Heart left ventricle (tissue), 13 donors: ENCODE measurements at regions not wholly inside any gene's neighbourhood (a gene's known extent, or its start where the extent isn't known, plus 50 kb on each side); places are given as distances from the start of the nearest gene placed in this dataset.

Experiments
- POLR2A ChIP-seq, 2 donors: fragments of 450-650 bp; IDR thresholded peaks; one replicate each; pipeline ENCODE4 v1.6.1; 2017; ENCODE audit warnings: antibody characterized with exemption in 2 of 2, mild to moderate bottlenecking in 2 of 2, moderate library complexity in 2 of 2
- TF ChIP-seq, protein P1 (sequence below), 12 donors: fragments of 200-600 bp; sonication (generic) in 4 of 12; IDR thresholded peaks; one replicate each; pipeline versions ENCODE4 v1.5.0 to v1.8.0; 2018 to 2022; ENCODE audit warnings: antibody characterized with exemption in 12 of 12, mild to moderate bottlenecking in 5 of 12
- donor health status: ischemic (EF 13 %, LVEDD 7.1; RV severe dilation, severe dysfunction).
- donor health status: DM: no; HTN: yes; CAD: no.
- donor health status: DM: no; HTN: no; CAD: no.
- donor health status: ischemic (EF 25% LVEDD 6.9; RV normal size, moderate dysfunction).
- donor health status: ischemic (EF 25% LVEDD 5.7; RV mildly dilated, moderate dysfunction).
- donor health status: ischemic (EF 35%, LVEDD 5.7; RV mildly dilated, moderate dysfunction).
- donor health status: nonischemic (EF 11% LVEDD 7.7; RV severe dilation, severe dysfunction).
- donor health status: DM: yes; HTN: yes; CAD: no.
- donor health status: PGD.
- donor health status: ischemic (EF 29% LVEDD 5.4; RV normal size, mild dysfunction).
- donor health status: nonischemic (EF 23%, LVEDD 6.1; RV moderate dilation, normal function).

DNA sequence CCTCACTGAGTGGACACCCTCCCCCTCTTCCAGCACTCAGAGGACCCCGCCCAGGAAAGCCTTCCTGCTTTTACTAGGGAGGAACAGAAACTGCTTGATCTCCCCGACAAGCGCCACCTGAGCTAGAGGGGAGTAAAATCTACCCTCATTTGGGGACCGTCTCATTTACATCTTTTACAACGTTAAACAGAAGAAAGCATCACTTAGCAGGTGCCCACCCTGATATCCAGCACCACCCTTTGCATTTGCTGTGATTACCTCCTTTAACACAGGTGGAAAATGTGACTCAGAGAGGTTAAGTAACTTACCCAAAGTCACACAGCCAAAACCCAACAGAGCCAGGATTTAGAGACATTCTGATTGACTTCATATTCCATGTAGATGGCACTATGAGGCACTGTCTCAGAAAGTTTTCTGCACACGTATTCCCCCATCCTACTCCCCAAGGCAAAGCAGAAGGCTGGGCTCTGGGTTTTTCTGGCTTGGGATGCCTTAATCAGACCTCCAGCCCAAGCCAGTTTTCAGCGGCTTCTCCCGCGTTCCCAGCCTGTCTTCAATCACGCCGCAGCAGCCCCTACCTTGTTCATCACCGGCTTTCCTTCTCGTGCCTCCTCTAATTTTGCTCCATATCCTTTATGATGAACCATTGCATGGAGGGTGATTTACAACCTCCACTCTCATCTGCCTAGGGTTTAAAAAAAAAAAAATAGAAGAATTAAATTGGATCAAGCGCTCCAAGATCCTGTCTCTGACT lies 314.6 kb upstream of the PROK2 start:
- TF ChIP-seq, protein P1, sequence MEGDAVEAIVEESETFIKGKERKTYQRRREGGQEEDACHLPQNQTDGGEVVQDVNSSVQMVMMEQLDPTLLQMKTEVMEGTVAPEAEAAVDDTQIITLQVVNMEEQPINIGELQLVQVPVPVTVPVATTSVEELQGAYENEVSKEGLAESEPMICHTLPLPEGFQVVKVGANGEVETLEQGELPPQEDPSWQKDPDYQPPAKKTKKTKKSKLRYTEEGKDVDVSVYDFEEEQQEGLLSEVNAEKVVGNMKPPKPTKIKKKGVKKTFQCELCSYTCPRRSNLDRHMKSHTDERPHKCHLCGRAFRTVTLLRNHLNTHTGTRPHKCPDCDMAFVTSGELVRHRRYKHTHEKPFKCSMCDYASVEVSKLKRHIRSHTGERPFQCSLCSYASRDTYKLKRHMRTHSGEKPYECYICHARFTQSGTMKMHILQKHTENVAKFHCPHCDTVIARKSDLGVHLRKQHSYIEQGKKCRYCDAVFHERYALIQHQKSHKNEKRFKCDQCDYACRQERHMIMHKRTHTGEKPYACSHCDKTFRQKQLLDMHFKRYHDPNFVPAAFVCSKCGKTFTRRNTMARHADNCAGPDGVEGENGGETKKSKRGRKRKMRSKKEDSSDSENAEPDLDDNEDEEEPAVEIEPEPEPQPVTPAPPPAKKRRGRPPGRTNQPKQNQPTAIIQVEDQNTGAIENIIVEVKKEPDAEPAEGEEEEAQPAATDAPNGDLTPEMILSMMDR (IDR thresholded peaks at IDR 0.05): no peak
- TF ChIP-seq POLR2A (IDR thresholded peaks at IDR 0.05): no peak
